22Rv1 (cell line): ENCODE measurements at regions not wholly inside any gene's neighbourhood (a gene's known extent, or its start where the extent isn't known, plus 50 kb on each side); places are given as distances from the start of the nearest gene placed in this dataset.

Source experiments
- CTCF ChIP-seq: fragments of 450-650 bp; IDR thresholded peaks from 2 replicates; pipeline ENCODE4 v1.5.1; 2017; ENCODE audit warnings: mild to moderate bottlenecking
- ZFX ChIP-seq: fragments of 450-650 bp; IDR thresholded peaks from 2 replicates; pipeline ENCODE4 v1.6.1; 2017; ENCODE audit warnings: antibody characterized with exemption, borderline replicate concordance

DNA sequence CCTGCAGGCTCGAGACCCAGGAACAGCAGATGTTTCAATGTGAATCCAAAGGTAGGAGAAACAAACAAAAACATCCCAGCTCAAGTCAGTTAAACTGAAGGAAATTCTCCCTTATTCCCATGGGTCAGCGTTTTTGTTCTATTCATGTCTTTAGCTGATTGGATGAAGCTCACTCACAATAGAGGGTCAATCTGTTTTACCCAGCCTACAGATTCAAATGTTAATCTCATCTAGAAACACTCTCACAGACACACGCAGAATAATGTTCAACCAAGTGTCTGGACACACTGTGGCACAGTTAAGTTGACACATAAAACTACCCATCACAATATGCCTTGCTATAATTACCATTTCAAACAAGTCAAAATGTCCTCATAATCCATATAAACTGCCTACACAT is 180.6 kb upstream of the CDH8 start:
- TF ChIP-seq CTCF = no peak
- TF ChIP-seq ZFX = no peak
